GM12891 (cell line): ENCODE measurements at regions not wholly inside any gene's neighbourhood (a gene's known extent, or its start where the extent isn't known, plus 50 kb on each side); places are given as distances from the start of the nearest gene placed in this dataset.

Experiments used
- DNase-seq: peaks from one replicate; pipeline ENCODE4 v3.0.0; 2011; ENCODE audit warnings: low spot score; ENCODE audit not compliant: insufficient read length
- FAIRE-seq: peaks from 2 replicates; lab custom pipeline; 2011; peaks lifted over from hg19 to GRCh38; lab: Jason Lieb, UNC
- PAX5 ChIP-seq: IDR thresholded peaks from 2 replicates; pipeline ENCODE4 v1.6.1; 2011; ENCODE audit warnings: low read length, moderate library complexity, mild to moderate bottlenecking; ENCODE audit not compliant: insufficient read depth, severe bottlenecking
- POLR2A ChIP-seq: IDR thresholded peaks from 2 replicates; pipeline ENCODE4 v1.6.1; 2011; ENCODE audit warnings: low read depth, low read length, control low read depth
- POLR2AphosphoS5 ChIP-seq: IDR thresholded peaks from 2 replicates; pipeline ENCODE4 v1.6.1; 2011; ENCODE audit warnings: low read depth, low read length, control low read depth
- POU2F2 ChIP-seq: IDR thresholded peaks from 2 replicates; pipeline ENCODE4 v1.6.1; 2011; ENCODE audit warnings: low read depth, mild to moderate bottlenecking, control low read depth, low read length, moderate library complexity
- SPI1 ChIP-seq: IDR thresholded peaks from 2 replicates; pipeline ENCODE4 v1.6.1; 2011; ENCODE audit warnings: low read depth, low read length, control low read depth
- TAF1 ChIP-seq: IDR thresholded peaks from 2 replicates; pipeline ENCODE4 v1.6.1; 2011; ENCODE audit warnings: low read depth, low read length, control low read depth

DNA sequence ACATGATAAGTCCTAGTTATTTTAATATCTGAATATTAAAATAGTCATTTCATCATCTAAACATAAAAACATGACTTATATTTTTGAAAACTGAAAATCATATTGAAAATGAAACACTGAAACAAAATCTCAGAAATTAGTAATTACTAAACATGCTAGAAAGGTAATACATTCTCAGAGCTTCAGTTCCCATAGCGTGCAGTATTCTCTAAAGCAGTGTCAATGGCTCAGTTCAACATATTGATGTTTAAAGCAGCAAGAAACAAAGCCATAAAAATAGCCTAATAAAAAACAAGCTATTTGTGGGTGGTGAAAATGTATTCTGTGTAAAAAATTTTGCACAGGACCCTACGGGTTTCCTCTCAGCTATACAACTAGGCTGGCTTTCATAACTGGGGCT is 1337.4 kb downstream of the FSCB start:
- TF ChIP-seq POU2F2 (no peak), POLR2AphosphoS5 (no peak), TAF1 (no peak), POLR2A (no peak), SPI1 (no peak), PAX5 (no peak)
- DNase-seq = no peak
- FAIRE-seq = no peak

DNA sequence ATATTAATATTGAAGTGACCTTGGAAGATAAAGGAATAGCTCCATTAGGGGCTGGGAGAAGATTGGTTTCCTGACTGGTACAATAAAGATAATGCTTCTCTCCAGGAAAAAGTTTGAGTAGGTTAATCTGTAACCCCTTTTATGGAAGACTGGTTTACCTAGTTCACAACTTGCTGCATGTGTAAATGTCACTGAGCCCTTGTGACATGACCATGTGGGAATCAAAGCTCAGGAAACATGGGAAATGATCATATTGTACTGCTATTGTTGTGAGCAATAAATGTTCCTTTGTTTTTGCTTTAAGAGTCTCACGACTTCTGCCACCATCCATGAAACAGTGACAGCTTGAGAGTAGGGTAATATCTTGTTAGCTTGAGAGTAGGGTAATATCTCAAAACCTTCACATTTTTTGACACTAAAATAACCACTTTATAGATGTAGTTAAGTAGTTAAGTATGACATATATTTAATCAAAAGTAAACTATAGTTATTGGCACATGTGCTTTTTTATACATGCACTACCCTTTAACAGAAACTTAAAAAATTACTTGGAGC is 1338.6 kb downstream of the FSCB start:
- FAIRE-seq (no peak), DNase-seq (no peak)
- TF ChIP-seq PAX5 (no peak), POU2F2 (no peak), TAF1 (no peak), POLR2A (no peak), POLR2AphosphoS5 (no peak), SPI1 (no peak)

DNA sequence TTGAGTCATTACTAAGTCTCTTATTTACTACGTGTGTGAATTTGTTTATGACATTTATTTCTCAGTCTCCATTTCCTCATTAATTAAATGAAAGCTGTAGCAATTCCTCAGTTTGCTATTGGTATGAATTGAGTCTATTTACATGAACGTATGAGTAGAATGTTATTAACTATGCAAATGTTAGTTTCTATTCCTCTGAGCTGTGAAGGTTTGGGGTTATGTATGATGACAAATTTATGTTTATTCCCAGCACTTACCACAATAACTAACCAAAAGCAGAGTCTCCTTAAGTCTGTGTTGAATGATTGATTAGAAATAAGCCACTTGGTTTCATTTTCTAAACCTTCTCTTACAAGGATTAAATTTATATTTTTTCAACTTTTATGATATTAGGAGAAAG is 1340.9 kb downstream of the FSCB start:
- TF ChIP-seq POU2F2 = no peak
- TF ChIP-seq POLR2A = no peak
- no peak for TF ChIP-seq PAX5
- no peak for TF ChIP-seq TAF1
- TF ChIP-seq POLR2AphosphoS5 = no peak
- no peak for TF ChIP-seq SPI1
- DNase-seq (no peak), FAIRE-seq (no peak)

DNA sequence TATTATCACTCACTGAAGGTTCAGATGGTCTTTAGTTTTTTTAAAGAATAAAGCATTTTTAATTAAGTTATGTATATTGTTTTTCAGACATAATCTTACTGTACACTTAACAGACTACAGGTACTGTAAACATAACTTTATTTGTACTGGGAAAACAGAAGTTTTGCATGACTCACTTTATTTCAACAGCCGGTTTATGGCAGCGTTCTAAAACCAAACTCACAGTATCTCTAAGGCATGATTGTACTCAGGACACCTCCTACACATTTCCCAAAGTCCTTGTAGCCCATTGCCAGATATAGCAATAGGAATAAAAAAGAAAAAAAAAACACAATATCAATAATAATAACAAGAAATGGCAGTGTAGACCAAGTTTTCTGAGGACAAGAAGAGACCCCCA is 1341.4 kb downstream of the FSCB start:
- FAIRE-seq (no peak), DNase-seq (no peak)
- TF ChIP-seq POLR2AphosphoS5 (no peak), PAX5 (no peak), POLR2A (no peak), POU2F2 (no peak), TAF1 (no peak), SPI1 (no peak)

DNA sequence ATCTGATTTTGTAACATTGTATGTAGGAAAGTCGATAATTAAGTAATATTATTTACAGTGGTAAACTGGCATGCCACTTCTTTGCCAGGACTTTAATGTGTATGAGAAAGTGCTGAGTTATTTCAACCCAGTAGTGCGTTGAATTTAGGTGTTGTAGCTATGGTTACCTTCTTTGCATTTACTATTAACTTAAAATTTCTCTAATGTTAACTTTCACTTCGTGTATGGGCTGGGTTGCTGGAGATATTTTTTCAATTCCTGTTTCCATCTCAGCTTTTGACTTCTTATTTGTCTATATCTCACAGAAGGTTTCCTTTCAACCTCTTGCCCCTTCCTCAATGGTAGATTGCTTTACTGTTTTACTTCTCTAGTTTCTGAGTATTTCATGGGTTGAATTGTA is 1345.6 kb downstream of the FSCB start:
- FAIRE-seq = no peak
- DNase-seq = no peak
- TF ChIP-seq PAX5 = no peak
- peak; percentile 38; the same call in 1 of the 2 replicates for TF ChIP-seq SPI1
- no peak for TF ChIP-seq POLR2A

DNA sequence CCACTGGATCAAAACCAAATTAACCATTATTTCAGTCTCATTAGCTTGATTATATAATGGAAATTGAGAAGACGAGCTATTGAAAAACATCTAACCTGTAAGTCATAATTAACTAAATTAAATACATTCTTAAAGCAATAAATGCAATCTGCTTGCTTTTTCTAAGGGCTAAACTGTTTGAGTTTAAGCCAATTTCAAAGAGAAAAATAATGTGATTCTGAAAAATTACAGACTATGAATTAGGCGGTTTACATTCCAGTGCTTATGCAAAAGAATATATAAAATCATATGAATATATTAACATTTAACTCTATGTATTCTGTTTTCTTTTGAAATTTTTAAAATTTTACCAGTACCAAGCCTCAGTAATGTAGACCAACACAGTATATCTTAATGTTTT is 1349.4 kb downstream of the FSCB start:
- FAIRE-seq (no peak), DNase-seq (no peak)
- TF ChIP-seq POLR2A (no peak), PAX5 (no peak)

DNA sequence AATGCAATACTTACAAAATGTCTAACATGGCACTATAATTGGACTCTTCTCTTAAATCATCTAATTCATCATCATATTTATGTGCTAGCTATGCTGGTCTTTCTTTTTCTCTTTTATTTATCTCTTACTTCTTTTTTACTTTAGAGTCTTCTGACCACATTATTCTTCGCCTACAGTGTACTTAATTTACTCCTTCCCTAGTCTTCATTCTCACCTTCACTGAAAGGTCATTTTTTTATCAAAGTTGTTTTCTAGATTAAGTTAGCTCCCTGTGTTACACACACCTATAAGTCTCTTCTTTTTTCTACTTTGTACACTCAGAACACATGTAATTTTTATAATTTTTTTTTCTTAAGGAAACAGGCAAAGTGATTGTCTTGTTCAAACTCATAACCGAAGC is 1351.2 kb downstream of the FSCB start:
- DNase-seq = no peak
- FAIRE-seq = no peak
- TF ChIP-seq POU2F2 (no peak), TAF1 (no peak), SPI1 (no peak), POLR2AphosphoS5 (no peak), POLR2A (no peak), PAX5 (no peak)

DNA sequence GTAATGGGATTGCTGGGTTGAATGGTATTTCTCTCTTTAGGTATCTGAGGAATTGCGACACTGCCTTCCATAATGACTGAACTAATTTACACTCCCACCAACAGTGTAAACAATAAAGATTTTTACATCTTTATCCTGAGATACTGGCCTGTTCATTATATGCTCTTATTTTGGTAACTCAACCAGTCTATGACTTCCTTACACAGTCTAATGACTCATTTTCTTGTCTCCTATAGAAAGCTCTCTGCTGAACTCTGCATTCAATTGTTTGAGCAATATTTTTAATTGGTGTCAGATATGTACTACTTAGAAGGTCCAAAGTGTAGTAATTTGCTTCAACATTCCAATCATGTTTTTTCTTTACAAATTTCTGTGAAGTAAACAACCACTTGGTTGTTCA is 1351.8 kb downstream of the FSCB start:
- DNase-seq (no peak), FAIRE-seq (no peak)
- TF ChIP-seq POLR2AphosphoS5 (no peak), SPI1 (no peak), POU2F2 (no peak), POLR2A (no peak), PAX5 (no peak), TAF1 (no peak)

DNA sequence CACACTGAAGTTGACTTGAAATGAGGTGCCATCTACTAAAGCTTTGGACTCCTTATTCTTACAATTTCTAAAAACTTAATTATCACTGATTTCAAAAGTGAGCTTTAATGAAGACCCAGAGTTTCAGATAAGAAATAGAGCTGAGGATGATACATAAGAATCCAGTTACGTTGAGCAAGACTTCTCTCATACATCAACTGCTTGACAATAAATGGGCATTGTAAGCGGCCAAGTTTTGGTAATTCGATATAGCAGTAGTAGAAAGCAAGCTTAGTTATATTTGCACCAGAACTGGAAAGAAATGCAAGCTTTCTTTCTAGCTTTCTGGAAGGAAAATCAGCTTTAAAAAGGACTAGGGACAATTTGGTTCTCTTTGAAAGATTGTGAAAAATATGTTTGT is 1359.6 kb downstream of the FSCB start:
- TF ChIP-seq POLR2AphosphoS5 (no peak), TAF1 (no peak), PAX5 (no peak), POU2F2 (no peak), POLR2A (no peak), SPI1 (no peak)
- FAIRE-seq (no peak), DNase-seq (no peak)

DNA sequence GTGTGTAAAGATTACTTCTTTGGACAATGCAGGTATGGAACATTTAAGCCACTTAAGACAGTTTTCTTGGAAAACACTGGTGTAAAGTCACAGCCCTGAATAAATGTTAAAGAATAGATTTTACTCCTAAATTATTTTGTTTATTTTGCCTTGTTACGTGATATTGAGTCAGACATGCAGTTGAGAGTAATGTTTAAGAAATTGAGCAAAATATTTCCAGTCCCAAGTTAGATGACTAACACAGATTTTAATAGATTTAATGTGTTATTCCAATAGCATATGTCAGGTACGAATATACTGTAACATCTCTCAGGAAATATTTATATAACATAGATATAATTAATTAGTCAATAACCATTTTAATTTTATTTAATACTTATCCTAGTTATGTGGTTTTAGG is 1361.7 kb downstream of the FSCB start:
- DNase-seq (no peak), FAIRE-seq (no peak)
- TF ChIP-seq TAF1 = no peak
- TF ChIP-seq PAX5 = no peak
- no peak for TF ChIP-seq SPI1
- no peak for TF ChIP-seq POLR2AphosphoS5
- no peak for TF ChIP-seq POLR2A
- TF ChIP-seq POU2F2 = no peak
